ENCODE measurements at regions not wholly inside any gene's neighbourhood (a gene's known extent, or its start where the extent isn't known, plus 50 kb on each side); places are given as distances from the start of the nearest gene placed in this dataset.
"Not testable (repeated sequence)": the region's sequence is repeated elsewhere in the genome, so short reads cannot be mapped to it uniquely, and the experiment has no call there.

DNA sequence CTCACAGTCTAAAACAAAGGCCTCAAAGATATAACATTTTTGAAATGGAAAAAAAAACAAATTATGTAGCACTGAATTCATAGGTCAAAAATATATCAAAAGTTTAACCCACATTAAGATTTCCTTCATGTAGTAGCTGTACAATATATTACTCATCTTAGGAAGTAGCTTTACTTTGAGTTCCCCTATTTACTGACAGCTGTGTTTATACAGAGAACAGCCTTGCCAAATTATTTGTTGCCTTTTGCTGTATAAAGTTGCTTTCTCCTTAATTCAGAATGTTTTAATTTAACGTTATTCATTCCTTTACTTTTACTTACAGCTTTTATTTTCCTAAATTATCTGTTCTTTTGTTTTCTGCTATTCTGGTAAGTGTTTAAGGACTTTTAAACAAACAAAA lies 181.0 kb downstream of the COL12A1 start:
- TF ChIP-seq RARB (CRISPR knock-in tag; IDR thresholded peaks at IDR 0.05), result no peak
- no peak for ATAC-seq

DNA sequence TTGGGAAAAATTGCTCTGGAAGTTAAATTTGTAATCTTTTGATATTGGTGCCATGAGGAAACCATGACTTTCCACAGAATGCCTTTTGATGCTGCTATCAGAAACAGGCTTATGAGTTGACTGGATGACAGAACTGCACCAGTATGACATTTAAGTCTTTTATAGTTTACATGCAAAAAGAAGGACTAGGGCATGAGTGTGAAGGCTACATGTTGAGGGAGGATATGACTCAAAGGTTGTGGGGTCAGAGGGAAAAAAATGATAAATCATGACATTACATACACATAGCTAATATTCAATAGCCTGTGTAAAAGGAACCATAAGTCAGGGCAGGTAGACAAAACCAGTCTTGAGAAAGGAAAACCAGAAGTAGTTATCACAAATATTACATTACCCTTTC lies 182.2 kb downstream of the COL12A1 start:
- no peak for TF ChIP-seq BACH2 (CRISPR knock-in tag; IDR thresholded peaks at IDR 0.05; ENCODE audit: borderline replicate concordance)
- ATAC-seq, result no peak

DNA sequence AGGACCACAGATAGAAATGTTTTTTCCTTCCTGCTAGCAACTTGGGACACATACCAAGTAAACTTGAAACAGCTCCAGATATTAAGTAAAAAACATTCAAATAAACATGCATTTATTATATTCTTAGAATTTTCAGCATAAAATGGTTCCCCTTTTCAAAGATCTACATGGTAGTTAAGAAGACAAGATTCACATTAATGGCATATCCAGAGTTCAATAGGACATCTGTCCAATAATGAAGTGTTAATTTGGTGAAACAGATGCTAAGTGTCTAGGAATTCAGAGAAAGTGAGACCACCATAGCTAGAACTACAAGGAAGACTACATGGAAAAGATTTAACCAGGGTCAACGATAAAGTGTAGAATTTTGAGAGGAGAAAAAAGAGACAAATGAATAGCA lies 184.9 kb downstream of the COL12A1 start:
- ATAC-seq, result no peak
- TF ChIP-seq ARNTL (CRISPR knock-in tag; IDR thresholded peaks at IDR 0.05; ENCODE audit: borderline replicate concordance, low read depth) (no peak), ZNF565 (CRISPR knock-in tag; conservative IDR thresholded peaks at IDR 0.05; ENCODE audit: low read depth) (no peak), PPARA (CRISPR knock-in tag; IDR thresholded peaks at IDR 0.05; ENCODE audit: borderline replicate concordance) (no peak)

GRCh38 chr6:75020376-75020775 lies 185.5 kb downstream of the COL12A1 start:
- TF ChIP-seq ZFP30 (CRISPR knock-in tag; IDR thresholded peaks at IDR 0.05) (no peak), ZNF565 (CRISPR knock-in tag; conservative IDR thresholded peaks at IDR 0.05; ENCODE audit: low read depth) (no peak), PPARA (CRISPR knock-in tag; IDR thresholded peaks at IDR 0.05; ENCODE audit: borderline replicate concordance) (no peak), TCF4 (CRISPR knock-in tag; IDR thresholded peaks at IDR 0.05; ENCODE audit: borderline replicate concordance) (no peak)
- TF ChIP-seq, protein P1, sequence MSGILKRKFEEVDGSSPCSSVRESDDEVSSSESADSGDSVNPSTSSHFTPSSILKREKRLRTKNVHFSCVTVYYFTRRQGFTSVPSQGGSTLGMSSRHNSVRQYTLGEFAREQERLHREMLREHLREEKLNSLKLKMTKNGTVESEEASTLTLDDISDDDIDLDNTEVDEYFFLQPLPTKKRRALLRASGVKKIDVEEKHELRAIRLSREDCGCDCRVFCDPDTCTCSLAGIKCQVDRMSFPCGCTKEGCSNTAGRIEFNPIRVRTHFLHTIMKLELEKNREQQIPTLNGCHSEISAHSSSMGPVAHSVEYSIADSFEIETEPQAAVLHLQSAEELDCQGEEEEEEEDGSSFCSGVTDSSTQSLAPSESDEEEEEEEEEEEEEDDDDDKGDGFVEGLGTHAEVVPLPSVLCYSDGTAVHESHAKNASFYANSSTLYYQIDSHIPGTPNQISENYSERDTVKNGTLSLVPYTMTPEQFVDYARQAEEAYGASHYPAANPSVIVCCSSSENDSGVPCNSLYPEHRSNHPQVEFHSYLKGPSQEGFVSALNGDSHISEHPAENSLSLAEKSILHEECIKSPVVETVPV (CRISPR knock-in tag; IDR thresholded peaks at IDR 0.05), result no peak
- no peak for ATAC-seq

GRCh38 chr6:75012018-75012417 lies 193.8 kb downstream of the COL12A1 start:
- no peak for ATAC-seq
- TF ChIP-seq CSDC2 (CRISPR knock-in tag; IDR thresholded peaks at IDR 0.05), result no peak
- no peak for TF ChIP-seq TCF4 (CRISPR knock-in tag; IDR thresholded peaks at IDR 0.05; ENCODE audit: borderline replicate concordance)
- TF ChIP-seq RARB (CRISPR knock-in tag; IDR thresholded peaks at IDR 0.05), result no peak
- no peak for TF ChIP-seq ISL1 (CRISPR knock-in tag; IDR thresholded peaks at IDR 0.05)
- no peak for TF ChIP-seq ZNF70 (CRISPR knock-in tag; IDR thresholded peaks at IDR 0.05)
- TF ChIP-seq SNAI2 (CRISPR knock-in tag; IDR thresholded peaks at IDR 0.05), result no peak
- no peak for TF ChIP-seq PPARA (CRISPR knock-in tag; IDR thresholded peaks at IDR 0.05; ENCODE audit: borderline replicate concordance)
- no peak for TF ChIP-seq GLIS3 (CRISPR knock-in tag; IDR thresholded peaks at IDR 0.05)
- no peak for TF ChIP-seq BACH2 (CRISPR knock-in tag; IDR thresholded peaks at IDR 0.05; ENCODE audit: borderline replicate concordance)
- no peak for TF ChIP-seq ZC3H10 (CRISPR knock-in tag; IDR thresholded peaks at IDR 0.05)
- TF ChIP-seq ARNTL (CRISPR knock-in tag; IDR thresholded peaks at IDR 0.05; ENCODE audit: borderline replicate concordance, low read depth), result no peak
- no peak for TF ChIP-seq ESRRG (CRISPR knock-in tag; IDR thresholded peaks at IDR 0.05)
- TF ChIP-seq, protein P2, sequence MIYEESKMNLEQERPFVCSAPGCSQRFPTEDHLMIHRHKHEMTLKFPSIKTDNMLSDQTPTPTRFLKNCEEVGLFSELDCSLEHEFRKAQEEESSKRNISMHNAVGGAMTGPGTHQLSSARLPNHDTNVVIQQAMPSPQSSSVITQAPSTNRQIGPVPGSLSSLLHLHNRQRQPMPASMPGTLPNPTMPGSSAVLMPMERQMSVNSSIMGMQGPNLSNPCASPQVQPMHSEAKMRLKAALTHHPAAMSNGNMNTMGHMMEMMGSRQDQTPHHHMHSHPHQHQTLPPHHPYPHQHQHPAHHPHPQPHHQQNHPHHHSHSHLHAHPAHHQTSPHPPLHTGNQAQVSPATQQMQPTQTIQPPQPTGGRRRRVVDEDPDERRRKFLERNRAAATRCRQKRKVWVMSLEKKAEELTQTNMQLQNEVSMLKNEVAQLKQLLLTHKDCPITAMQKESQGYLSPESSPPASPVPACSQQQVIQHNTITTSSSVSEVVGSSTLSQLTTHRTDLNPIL (CRISPR knock-in tag; IDR thresholded peaks at IDR 0.05; ENCODE audit: low read depth), result no peak
- no peak for TF ChIP-seq ZNF565 (CRISPR knock-in tag; conservative IDR thresholded peaks at IDR 0.05; ENCODE audit: low read depth)
- TF ChIP-seq TOX (CRISPR knock-in tag; IDR thresholded peaks at IDR 0.05; ENCODE audit: borderline replicate concordance), result no peak
- TF ChIP-seq OSR1 (CRISPR knock-in tag; IDR thresholded peaks at IDR 0.05), result no peak
- TF ChIP-seq, protein P1 (CRISPR knock-in tag; IDR thresholded peaks at IDR 0.05), result no peak
- TF ChIP-seq ZNF8 (CRISPR knock-in tag; IDR thresholded peaks at IDR 0.05), result no peak
- no peak for TF ChIP-seq PATZ1 (CRISPR knock-in tag; IDR thresholded peaks at IDR 0.05; ENCODE audit: borderline replicate concordance)
- no peak for TF ChIP-seq POU6F1 (CRISPR knock-in tag; IDR thresholded peaks at IDR 0.05; ENCODE audit: borderline replicate concordance, low read depth)

- ATAC-seq, result not testable (repeated sequence)
These were observed 201.9 kb downstream of the COL12A1 start for GRCh38 chr6:75003984-75004383.

All from SK-N-SH treated with all-trans-retinoic acid at 6 μM for 48 hours (cell line).